HEK293 (cell line): ENCODE measurements at regions not wholly inside any gene's neighbourhood (a gene's known extent, or its start where the extent isn't known, plus 50 kb on each side); places are given as distances from the start of the nearest gene placed in this dataset.

Source experiments
- CTCF ChIA-PET: fragments of 350-600 bp; formaldehyde crosslinking; extraction: SDS; loops from one replicate; lab custom pipeline; 2021; ENCODE audit warnings: antibody characterized with exemption; lab: Yijun Ruan, JAX
- POLR2A ChIA-PET: fragments of 300-600 bp; formaldehyde crosslinking; extraction: SDS; loops from one replicate; lab custom pipeline; 2020; ENCODE audit warnings: antibody characterized with exemption, inconsistent platforms; lab: Yijun Ruan, JAX
- H3K27ac ChIP-seq: fragments of 200-500 bp; sonication (Bioruptor generic); 2 replicates; pipeline ENCODE4 v1.5.1; 2014; ENCODE audit warnings: low read depth, low read length, control low read depth, inconsistent platforms; ENCODE audit errors: extremely low read depth
- H3K36me3 ChIP-seq, 2 experiments: fragments of 200-500 bp in 1 of 2; sonication (Bioruptor generic) in 1 of 2; 1 replicate in 1 of 2; 2 replicates in 1 of 2; pipeline ENCODE4 v1.5.1; 2014 to 2017; ENCODE audit warnings: inconsistent platforms in 2 of 2, low read length in 2 of 2; ENCODE audit not compliant: control insufficient read depth in 2 of 2, insufficient read depth in 1 of 2
- H3K4me1 ChIP-seq: fragments of 200-500 bp; sonication (Bioruptor generic); 2 replicates; pipeline ENCODE4 v1.5.1; 2014; ENCODE audit warnings: mild to moderate bottlenecking, low read length, inconsistent platforms; ENCODE audit not compliant: control insufficient read depth, insufficient read depth
- H3K4me3 ChIP-seq: 2 replicates; pipeline ENCODE4 v1.5.1; 2011; ENCODE audit warnings: low read depth, mild to moderate bottlenecking, control low read depth, low read length, moderate library complexity
- H3K9me3 ChIP-seq: fragments of 200-500 bp; sonication (Bioruptor generic); 2 replicates; pipeline ENCODE4 v1.5.1; 2014; ENCODE audit warnings: low read depth, low read length, inconsistent platforms; ENCODE audit not compliant: control insufficient read depth, insufficient read depth
- BCL6B ChIP-seq: fragments of 450-650 bp; formaldehyde crosslinking; IDR thresholded peaks from 2 replicates; pipeline ENCODE4 v1.5.1; 2017; ENCODE audit warnings: missing biosample characterization, missing genetic modification characterization
- GFI1B ChIP-seq: fragments of 450-650 bp; formaldehyde crosslinking; IDR thresholded peaks from 2 replicates; pipeline ENCODE4 v1.5.1; 2016; ENCODE audit warnings: missing biosample characterization, missing genetic modification characterization
- PBX3 ChIP-seq: sonication (generic); formaldehyde crosslinking; IDR thresholded peaks from 2 replicates; pipeline ENCODE4 v1.8.1; 2022; ENCODE audit warnings: mild to moderate bottlenecking, moderate library complexity, missing genetic modification reagents
- SCRT2 ChIP-seq: fragments of 450-650 bp; formaldehyde crosslinking; IDR thresholded peaks from 2 replicates; pipeline ENCODE4 v1.5.1; 2016; ENCODE audit warnings: missing biosample characterization, missing genetic modification characterization
- SP2 ChIP-seq: fragments of 450-650 bp; formaldehyde crosslinking; IDR thresholded peaks from 2 replicates; pipeline ENCODE4 v1.5.1; 2016; ENCODE audit warnings: missing biosample characterization, missing genetic modification characterization
- SP7 ChIP-seq: fragments of 450-650 bp; formaldehyde crosslinking; IDR thresholded peaks from 2 replicates; pipeline ENCODE4 v1.5.1; 2016; ENCODE audit warnings: missing biosample characterization, missing genetic modification characterization
- TSHZ1 ChIP-seq: fragments of 450-650 bp; formaldehyde crosslinking; IDR thresholded peaks from 2 replicates; pipeline ENCODE4 v1.5.1; 2016; ENCODE audit warnings: missing biosample characterization, missing genetic modification characterization, borderline replicate concordance
- ZNF146 ChIP-seq: fragments of 450-650 bp; formaldehyde crosslinking; IDR thresholded peaks from 2 replicates; pipeline ENCODE4 v1.5.1; 2016; ENCODE audit warnings: missing biosample characterization, missing genetic modification characterization
- ZNF184 ChIP-seq: fragments of 450-650 bp; IDR thresholded peaks from 2 replicates; pipeline ENCODE4 v1.5.1; 2018; ENCODE audit warnings: missing biosample characterization, mild to moderate bottlenecking, missing genetic modification characterization
- ZNF24 ChIP-seq: fragments of 450-650 bp; formaldehyde crosslinking; IDR thresholded peaks from 2 replicates; pipeline ENCODE4 v1.5.1; 2016; ENCODE audit warnings: missing biosample characterization, missing genetic modification characterization
- ZNF292 ChIP-seq: fragments of 450-650 bp; formaldehyde crosslinking; IDR thresholded peaks from 2 replicates; pipeline ENCODE4 v1.5.1; 2016; ENCODE audit warnings: low read depth, missing biosample characterization, missing genetic modification characterization, borderline replicate concordance
- ZNF311 ChIP-seq: fragments of 450-650 bp; formaldehyde crosslinking; IDR thresholded peaks from 2 replicates; pipeline ENCODE4 v1.5.1; 2017; ENCODE audit warnings: missing biosample characterization, missing genetic modification characterization, borderline replicate concordance
- ZNF362 ChIP-seq: fragments of 450-650 bp; formaldehyde crosslinking; IDR thresholded peaks from 2 replicates; pipeline ENCODE4 v1.5.1; 2016; ENCODE audit warnings: missing biosample characterization, missing genetic modification characterization
- ZNF404 ChIP-seq: fragments of 450-650 bp; formaldehyde crosslinking; IDR thresholded peaks from 2 replicates; pipeline ENCODE4 v1.5.1; 2017; ENCODE audit warnings: missing biosample characterization, missing genetic modification characterization
- ZNF433 ChIP-seq: fragments of 450-650 bp; formaldehyde crosslinking; IDR thresholded peaks from 2 replicates; pipeline ENCODE4 v1.5.1; 2016; ENCODE audit warnings: missing biosample characterization, missing genetic modification characterization, low read depth
- ZNF600 ChIP-seq: fragments of 450-650 bp; formaldehyde crosslinking; IDR thresholded peaks from 2 replicates; pipeline ENCODE4 v1.5.1; 2016; ENCODE audit warnings: missing biosample characterization, missing genetic modification characterization
- ZNF626 ChIP-seq: fragments of 450-650 bp; sonication (Bioruptor Pico); formaldehyde crosslinking; IDR thresholded peaks from 2 replicates; pipeline ENCODE4 v1.5.1; 2018; ENCODE audit warnings: missing biosample characterization, missing genetic modification characterization, inconsistent platforms
- ZNF629 ChIP-seq: fragments of 450-650 bp; formaldehyde crosslinking; IDR thresholded peaks from 2 replicates; pipeline ENCODE4 v1.5.1; 2017; ENCODE audit warnings: missing biosample characterization, missing genetic modification characterization
- ZNF664 ChIP-seq: fragments of 450-650 bp; formaldehyde crosslinking; IDR thresholded peaks from 2 replicates; pipeline ENCODE4 v1.5.1; 2016; ENCODE audit warnings: missing biosample characterization, missing genetic modification characterization
- ZNF704 ChIP-seq: fragments of 450-650 bp; formaldehyde crosslinking; IDR thresholded peaks from 2 replicates; pipeline ENCODE4 v1.5.1; 2016; ENCODE audit warnings: missing biosample characterization, missing genetic modification characterization
- ZNF768 ChIP-seq: fragments of 450-650 bp; formaldehyde crosslinking; IDR thresholded peaks from 2 replicates; pipeline ENCODE4 v1.5.1; 2018; ENCODE audit warnings: missing biosample characterization, mild to moderate bottlenecking, missing genetic modification characterization
- TF ChIP-seq, protein P1 (sequence below): fragments of 450-650 bp; formaldehyde crosslinking; IDR thresholded peaks from 2 replicates; pipeline ENCODE4 v1.5.1; 2017; ENCODE audit warnings: missing biosample characterization, missing genetic modification characterization
- TF ChIP-seq, protein P2 (sequence below): fragments of 450-650 bp; formaldehyde crosslinking; IDR thresholded peaks from 2 replicates; pipeline ENCODE4 v1.5.1; 2017; ENCODE audit warnings: missing biosample characterization, missing genetic modification characterization
- TF ChIP-seq, protein P3 (sequence below): fragments of 450-650 bp; formaldehyde crosslinking; IDR thresholded peaks from 2 replicates; pipeline ENCODE4 v1.5.1; 2016; ENCODE audit warnings: missing biosample characterization, missing genetic modification characterization

GRCh38 chr12:94714378-94715114, 64.2 kb upstream of the TMCC3 start:
- POLR2A ChIA-PET: no interaction called here
- CTCF ChIA-PET: interaction anchor here (0.6 to 2.0 kb wide), 5 partner anchors 9 to 257 kb away, joined by 3 to 7 read pairs (median 3); no protein-coding TSS in a partner anchor
- no peaks in the 10 kb centered on the region for H3K36me3 ChIP-seq
- no peak overlapping the region for H3K27ac ChIP-seq
- no peak overlapping the region for H3K4me3 ChIP-seq
- H3K9me3 ChIP-seq: no peaks in the 10 kb centered on the region
- no peaks in the 10 kb centered on the region for H3K4me1 ChIP-seq
- TF ChIP-seq TSHZ1 (tag by site-specific recombination): peak; percentile 71; the same call in 1 of the 2 replicates
- peak; percentile 60; the same call in 1 of the 2 replicates for TF ChIP-seq ZNF664 (tag by site-specific recombination)
- TF ChIP-seq GFI1B (tag by site-specific recombination): peak; percentile 8; the same call in 1 of the 2 replicates
- no peak for TF ChIP-seq BCL6B (tag by site-specific recombination)
- TF ChIP-seq, protein P1, sequence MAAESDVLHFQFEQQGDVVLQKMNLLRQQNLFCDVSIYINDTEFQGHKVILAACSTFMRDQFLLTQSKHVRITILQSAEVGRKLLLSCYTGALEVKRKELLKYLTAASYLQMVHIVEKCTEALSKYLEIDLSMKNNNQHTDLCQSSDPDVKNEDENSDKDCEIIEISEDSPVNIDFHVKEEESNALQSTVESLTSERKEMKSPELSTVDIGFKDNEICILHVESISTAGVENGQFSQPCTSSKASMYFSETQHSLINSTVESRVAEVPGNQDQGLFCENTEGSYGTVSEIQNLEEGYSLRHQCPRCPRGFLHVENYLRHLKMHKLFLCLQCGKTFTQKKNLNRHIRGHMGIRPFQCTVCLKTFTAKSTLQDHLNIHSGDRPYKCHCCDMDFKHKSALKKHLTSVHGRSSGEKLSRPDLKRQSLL (tag by site-specific recombination): no peak
- no peak for TF ChIP-seq ZNF404
- TF ChIP-seq ZNF362: peak; percentile 54; the same call in 1 of the 2 replicates
- TF ChIP-seq ZNF24: peak; percentile 89
- no peak for TF ChIP-seq ZNF292 (tag by site-specific recombination)
- no peak for TF ChIP-seq SP2 (tag by site-specific recombination)
- no peak for TF ChIP-seq PBX3
- TF ChIP-seq ZNF626 (tag by site-specific recombination): no peak
- TF ChIP-seq ZNF768 (tag by site-specific recombination): no peak
- TF ChIP-seq SCRT2 (tag by site-specific recombination): peak; percentile 78
- peak; percentile 82 for TF ChIP-seq ZNF600
- no peak for TF ChIP-seq ZNF704 (tag by site-specific recombination)
- no peak for TF ChIP-seq ZNF433 (tag by site-specific recombination)
- no peak for TF ChIP-seq ZNF184 (tag by site-specific recombination)
- TF ChIP-seq, protein P2, sequence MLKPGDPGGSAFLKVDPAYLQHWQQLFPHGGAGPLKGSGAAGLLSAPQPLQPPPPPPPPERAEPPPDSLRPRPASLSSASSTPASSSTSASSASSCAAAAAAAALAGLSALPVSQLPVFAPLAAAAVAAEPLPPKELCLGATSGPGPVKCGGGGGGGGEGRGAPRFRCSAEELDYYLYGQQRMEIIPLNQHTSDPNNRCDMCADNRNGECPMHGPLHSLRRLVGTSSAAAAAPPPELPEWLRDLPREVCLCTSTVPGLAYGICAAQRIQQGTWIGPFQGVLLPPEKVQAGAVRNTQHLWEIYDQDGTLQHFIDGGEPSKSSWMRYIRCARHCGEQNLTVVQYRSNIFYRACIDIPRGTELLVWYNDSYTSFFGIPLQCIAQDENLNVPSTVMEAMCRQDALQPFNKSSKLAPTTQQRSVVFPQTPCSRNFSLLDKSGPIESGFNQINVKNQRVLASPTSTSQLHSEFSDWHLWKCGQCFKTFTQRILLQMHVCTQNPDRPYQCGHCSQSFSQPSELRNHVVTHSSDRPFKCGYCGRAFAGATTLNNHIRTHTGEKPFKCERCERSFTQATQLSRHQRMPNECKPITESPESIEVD: no peak
- no peak for TF ChIP-seq SP7 (tag by site-specific recombination)
- no peak for TF ChIP-seq ZNF146
- TF ChIP-seq ZNF629 (tag by site-specific recombination): peak; percentile 61
- TF ChIP-seq, protein P3, sequence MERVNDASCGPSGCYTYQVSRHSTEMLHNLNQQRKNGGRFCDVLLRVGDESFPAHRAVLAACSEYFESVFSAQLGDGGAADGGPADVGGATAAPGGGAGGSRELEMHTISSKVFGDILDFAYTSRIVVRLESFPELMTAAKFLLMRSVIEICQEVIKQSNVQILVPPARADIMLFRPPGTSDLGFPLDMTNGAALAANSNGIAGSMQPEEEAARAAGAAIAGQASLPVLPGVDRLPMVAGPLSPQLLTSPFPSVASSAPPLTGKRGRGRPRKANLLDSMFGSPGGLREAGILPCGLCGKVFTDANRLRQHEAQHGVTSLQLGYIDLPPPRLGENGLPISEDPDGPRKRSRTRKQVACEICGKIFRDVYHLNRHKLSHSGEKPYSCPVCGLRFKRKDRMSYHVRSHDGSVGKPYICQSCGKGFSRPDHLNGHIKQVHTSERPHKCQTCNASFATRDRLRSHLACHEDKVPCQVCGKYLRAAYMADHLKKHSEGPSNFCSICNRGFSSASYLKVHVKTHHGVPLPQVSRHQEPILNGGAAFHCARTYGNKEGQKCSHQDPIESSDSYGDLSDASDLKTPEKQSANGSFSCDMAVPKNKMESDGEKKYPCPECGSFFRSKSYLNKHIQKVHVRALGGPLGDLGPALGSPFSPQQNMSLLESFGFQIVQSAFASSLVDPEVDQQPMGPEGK (tag by site-specific recombination): no peak
- no peak for TF ChIP-seq ZNF311 (tag by site-specific recombination)
